NCI-H2081 treated with DMSO at 0.1 percent for 48 hours (cell line): ENCODE measurements at regions not wholly inside any gene's neighbourhood (a gene's known extent, or its start where the extent isn't known, plus 50 kb on each side); places are given as distances from the start of the nearest gene placed in this dataset.

Experiments used
- DNase-seq: peaks from one replicate; lab custom pipeline; 2025; lab: John Stamatoyannopoulos, UW

DNA sequence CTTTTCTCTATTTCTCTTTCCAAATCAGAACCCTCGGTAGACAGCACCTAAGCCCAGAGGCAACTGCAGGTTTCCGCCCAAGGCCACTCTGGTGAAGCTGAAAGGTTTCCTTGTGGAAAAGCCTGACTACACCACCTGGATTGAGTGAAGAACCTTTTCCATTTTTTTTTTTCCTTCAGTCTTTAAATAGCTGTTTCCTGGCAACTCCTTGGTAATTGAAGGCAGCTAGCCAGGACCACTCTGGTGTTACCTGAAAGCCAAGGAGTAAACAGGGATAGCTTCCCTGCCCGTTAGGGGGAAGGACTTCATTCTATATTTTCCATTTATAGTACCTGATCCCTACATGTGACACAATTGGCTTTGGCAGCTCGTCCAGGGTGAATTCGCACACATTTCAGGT lies 1238.4 kb downstream of the GRIK2 start:
- no peak for DNase-seq

DNA sequence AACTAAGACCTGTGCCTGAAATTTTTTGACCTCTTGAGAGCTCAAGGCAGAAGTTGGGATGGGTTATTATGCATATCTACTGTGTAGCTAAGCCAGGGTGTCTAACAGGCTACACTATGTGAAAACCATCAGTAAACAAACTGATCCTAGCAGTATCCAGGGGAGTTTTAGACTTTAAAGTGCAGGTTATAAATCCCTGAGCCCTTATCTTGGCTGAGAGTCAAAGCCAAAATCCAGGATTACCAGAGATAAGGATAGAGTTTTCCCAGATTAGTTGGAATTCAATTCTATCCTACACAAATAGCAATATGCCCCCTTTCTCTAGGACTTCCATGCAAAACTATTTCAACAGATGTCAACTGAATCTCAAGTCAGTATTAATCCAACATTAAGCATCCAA lies 1229.7 kb downstream of the GRIK2 start:
- no peak for DNase-seq

DNA sequence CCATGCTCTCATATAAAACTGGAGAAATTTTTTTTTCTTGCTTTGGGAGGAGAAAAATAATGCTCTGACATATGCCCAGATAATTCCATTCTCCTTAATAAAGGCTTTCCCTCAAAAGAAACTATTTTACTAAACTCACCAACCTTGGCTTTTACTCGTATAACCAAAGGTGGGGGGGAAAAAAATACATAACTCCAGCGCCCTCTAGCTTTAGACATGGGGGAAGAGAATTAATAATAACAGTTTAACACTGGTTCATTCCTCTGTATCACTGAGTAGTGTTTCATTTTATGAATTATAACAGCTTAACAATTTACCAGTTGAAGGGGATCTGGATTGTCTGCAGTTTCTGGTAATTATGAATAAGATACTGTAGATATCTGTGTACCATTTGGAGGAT lies 1226.1 kb downstream of the GRIK2 start:
- DNase-seq, result no peak

DNA sequence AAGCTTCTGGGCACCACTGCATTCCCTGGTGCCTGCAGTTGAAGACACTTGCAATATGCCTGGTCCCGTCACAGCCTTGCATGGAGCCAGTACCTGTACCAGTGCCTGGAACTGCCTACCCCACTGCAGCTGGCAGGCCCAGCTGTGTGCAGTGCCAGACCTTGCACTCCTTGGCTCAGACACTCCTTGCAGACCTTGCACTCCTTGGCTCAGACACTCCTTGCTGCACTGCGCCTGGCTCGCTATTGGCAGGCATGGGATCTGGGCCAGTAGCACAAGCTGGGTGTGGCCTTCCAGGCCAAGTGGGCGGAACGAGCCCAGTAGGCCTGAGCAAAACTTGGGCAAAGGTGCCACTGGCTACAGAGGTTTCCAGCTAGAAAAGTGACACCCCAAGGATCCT lies 1189.1 kb downstream of the GRIK2 start:
- no peak for DNase-seq

DNA sequence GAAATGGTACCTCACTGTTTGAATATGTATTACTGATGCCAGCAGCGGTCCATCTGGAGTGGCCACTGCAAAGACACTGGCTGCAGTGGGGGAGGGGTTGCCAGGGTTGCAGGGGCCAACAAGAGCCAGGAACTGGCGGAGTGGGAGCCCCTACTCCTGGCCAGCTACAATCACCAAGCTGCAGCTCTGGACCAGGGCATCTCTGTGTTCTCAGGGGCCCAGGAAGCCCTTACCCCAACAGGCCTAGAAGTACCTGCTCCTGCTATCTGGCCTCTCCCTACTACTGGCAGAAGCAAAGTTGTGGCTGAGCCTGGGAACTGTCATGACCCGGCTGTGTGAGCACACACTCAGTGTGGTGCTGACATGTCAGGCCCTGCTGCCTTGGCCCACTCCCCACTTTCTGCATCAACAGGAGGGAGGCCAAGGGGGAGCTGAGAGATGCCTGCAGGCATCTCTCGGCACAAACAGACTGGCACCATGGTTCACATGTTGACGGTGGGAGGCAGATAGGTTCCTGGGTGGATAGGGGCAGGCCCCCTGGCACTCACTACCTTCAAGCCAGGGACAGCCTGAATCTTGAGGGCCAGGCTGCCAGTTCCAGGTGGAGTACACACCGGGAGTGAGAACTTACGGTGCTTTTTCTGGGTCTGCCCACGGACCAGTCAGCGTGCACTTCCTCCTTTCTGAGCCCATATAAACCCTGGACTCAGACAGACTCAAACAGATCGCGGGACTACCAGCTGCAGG lies 1188.0 kb downstream of the GRIK2 start:
- DNase-seq, result no peak

DNA sequence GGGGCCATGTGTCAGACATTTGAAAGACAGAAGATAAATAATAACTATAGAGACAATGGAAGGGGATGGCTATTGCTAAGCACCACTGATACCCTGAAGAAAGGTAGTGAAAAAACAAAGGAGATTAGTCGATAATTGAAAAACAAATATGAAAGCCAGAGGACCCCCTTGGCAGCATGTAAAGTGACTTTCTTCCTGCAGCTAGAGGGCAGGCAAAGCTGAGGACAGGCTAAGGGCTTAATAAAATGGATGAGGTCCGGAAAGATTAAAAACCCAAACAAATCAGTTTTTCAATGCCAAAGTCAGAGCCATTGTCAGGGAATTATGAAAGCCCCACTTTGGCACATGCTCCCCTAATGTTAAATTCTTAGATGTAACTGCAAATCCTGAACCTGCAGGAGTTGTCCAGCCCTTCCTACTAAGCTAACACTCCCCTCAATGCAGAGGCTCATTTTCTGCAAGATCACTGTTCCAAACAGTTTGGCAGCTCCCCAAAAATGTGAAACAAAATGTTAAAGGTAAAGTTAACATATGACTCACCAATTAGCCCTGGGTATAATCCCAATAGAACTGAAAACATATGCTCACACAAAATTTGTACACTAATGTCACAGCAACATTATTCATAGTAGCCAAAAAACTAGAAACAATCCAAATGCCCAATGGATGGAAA lies 1177.9 kb downstream of the GRIK2 start:
- DNase-seq, result no peak

DNA sequence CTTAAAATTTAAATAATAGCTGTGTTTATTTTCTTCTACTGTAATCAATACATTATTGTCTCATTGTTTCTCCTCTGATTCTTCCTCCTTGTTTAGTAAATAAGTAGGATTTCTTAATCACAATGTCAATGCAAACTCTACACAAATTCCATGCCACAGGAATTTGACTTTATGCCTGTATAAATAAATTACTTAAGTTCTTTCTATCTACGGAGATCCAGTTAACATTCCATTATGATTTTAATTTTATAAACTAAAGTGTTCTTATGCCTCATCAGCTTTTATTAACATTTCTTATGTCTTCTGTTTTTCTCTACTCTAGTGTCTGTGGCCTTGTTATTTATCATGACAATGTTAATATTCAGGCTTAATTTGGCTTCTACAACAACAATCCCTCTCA lies 1169.2 kb downstream of the GRIK2 start:
- no peak for DNase-seq

DNA sequence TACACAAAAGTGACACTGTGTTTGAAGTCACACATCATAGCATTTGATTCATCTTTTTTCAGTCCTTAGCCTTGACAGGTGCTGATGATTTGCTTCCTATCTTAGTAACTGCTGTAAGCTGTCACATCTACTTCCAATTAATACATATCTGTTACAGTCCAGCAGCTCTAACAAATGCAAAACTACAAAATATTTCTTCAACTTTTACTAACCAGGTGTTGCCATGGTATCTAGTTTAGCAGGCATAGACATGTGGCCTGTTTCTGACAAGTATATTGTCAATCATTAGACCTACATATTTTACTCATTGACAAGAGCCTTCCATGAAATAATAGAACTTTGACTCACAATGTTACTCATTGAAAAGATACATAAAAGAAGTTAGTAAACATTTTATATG lies 1159.7 kb downstream of the GRIK2 start:
- no peak for DNase-seq

DNA sequence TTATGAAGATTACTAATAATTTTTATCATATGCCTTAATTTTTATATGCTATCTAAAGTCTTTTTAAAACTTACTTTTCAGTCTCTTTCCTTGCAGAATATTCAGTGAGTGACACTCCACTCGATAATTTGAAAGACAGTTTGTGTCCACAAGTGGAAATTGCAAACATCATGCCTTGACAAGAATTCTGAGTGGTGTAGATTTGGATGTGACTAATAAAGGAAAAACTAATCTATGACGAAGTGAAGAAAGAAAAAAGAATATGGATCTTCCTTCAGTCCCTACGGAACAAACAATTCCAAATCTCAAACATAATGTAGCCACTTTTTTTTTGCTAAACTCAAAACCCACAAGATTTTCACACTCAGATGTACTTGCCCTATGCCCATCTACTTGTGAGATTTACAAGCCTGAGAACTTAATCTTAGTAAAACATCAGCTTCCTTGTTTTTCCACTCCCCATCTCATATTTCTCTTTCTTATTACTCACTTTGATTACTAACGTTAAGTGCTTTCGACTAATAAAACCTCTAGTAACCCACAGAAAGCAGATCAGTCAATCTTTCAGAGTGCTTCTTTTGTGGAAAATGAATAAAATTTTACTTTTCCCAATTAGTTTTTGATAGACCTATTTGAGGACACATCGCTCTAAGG lies 1155.8 kb downstream of the GRIK2 start:
- no peak for DNase-seq

DNA sequence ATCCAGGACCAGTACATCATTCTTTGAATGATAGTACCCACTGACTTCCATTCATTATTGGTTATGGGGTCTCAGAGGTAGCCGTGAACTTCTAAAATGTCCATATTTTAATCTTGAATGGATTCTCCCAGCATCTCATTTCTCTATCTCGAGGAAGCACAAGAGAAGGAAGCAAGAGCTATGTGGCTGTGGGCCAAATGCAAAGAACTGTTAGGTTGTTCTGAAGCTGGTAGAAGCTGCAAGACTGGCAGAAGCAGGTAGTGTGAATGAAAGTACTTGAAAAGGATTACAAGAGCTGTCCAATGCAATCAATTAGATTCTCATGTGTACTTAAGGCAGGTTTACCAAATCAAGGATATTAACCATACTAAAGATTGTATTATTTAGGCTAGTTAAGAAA lies 1131.8 kb downstream of the GRIK2 start:
- DNase-seq, result no peak

DNA sequence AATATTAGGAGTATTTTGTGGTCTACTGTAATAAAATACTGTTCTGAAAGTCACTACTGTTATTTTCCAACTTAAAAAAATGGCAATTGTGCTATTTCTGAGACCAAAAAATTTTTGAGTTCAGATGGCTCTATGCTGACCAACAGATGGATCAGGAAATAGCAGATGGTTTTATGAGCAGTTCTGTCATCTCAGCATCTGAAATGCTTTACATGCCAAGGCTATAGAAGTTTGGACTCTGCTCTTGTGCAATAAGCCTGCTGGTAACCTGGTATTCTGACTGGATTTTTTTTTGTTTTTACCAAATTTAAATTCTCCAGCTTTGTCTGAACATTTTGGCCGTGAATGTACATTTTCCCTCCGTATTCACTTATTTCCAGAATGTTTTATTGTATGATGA lies 1127.5 kb downstream of the GRIK2 start:
- DNase-seq, result no peak

DNA sequence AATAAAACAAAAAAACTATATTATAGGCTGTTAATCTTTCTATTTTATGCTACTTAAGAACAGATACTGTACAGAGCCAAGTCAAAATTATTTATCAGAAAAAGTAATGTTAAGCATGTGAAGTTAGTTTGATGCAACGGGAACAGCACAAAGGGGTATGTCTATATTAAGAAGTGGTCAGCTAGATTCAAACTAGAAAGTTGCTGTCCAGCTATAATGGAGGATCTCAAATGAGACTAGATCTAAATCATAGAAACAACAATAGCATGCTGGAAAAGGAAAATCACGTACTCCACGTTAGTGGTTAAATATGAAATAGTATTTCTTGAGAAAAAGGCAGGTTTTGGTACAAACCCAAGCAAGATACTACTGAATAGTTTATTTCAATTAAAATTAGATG lies 1124.0 kb downstream of the GRIK2 start:
- no peak for DNase-seq

DNA sequence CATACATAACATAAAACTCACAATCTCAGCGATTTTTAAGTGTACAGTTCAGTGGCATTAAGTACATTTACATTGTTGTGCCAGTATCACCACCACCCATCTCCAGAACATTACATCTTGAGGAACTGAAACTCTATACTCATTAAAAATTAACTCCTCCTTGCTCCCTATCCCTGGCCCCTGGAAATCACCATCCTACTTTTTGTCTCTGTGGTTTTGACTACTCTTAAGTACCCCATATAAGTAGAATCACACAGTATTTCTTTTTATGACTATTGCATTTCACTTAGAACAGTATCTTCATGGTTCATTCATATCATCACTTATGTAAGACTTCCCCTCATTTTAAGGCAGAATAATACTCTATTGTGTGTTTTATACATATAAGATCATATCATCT lies 1108.1 kb downstream of the GRIK2 start:
- no peak for DNase-seq

DNA sequence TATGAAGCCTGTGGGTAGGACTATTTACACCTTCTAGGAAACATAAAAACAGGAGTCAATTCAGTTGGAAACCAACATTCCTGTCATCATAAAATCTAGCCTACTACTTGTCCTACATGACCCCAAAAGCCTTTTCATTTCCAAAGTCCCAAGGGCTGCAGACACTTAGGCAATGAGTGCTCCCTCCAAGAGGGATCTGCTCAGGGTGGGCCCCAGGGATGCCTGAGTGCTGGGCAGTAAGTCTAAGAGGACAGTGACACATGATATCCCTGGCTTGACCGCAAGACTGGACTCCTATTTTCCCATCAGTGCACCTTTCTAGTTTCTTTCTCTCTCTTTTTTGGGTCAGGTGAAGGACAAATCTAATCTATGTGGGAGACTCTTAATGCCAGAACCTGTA lies 1101.3 kb downstream of the GRIK2 start:
- no peak for DNase-seq

DNA sequence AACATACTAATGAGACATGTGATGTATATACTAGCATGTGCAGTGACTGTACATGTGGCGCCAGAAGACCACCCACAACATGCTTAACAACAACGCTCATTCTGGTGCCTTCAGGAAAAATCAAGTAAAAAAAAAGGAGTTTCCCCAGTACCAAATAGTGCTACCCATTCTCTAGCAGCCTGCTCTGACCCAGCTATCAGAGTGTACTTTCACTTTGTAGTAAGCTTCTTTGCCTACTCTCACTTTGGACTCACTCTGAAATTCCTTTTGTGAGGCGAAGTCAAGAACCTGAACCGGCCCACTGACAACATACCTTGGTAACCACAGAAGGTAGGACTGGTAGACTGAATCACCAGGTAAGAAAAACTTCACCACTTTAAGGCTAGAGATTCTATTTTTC lies 1100.0 kb downstream of the GRIK2 start:
- no peak for DNase-seq

DNA sequence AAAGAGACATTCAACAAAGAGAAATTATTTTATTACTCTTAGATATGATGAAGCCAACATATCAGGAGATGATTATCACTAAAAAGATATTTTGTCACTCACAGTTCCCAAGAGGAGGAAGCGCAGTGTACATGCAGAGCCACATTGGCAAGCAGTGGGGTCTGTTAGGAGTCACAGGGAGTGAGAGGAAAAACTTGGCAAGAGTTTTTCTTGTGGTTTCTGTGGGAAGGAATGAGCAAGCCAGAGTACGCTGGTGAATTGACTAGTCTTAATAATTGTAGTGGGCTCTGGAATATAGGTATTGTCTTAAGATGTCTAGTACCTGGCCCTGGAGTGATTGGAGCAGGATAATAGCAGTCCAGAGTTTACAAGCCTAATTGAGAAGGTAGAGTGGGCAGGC lies 1095.2 kb downstream of the GRIK2 start:
- DNase-seq, result no peak

DNA sequence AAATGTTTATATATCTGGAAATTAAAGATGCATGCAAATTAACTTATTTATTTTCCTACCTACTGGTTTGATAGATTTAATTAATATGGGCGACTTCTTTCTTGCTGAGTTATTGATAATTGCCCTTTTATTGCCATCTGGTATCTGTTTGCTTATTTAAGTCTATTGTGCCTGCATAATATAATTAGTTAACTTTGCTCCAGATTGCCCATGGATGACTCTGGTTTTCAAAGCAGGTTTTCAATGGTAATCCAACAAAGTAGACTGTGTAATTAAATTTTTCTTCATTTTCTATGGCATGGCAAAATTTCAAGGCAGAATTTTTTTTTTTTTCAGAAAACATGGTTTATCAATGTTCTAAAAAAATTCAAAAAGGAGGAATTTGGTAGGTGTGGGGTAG lies 1092.0 kb downstream of the GRIK2 start:
- DNase-seq, result no peak

DNA sequence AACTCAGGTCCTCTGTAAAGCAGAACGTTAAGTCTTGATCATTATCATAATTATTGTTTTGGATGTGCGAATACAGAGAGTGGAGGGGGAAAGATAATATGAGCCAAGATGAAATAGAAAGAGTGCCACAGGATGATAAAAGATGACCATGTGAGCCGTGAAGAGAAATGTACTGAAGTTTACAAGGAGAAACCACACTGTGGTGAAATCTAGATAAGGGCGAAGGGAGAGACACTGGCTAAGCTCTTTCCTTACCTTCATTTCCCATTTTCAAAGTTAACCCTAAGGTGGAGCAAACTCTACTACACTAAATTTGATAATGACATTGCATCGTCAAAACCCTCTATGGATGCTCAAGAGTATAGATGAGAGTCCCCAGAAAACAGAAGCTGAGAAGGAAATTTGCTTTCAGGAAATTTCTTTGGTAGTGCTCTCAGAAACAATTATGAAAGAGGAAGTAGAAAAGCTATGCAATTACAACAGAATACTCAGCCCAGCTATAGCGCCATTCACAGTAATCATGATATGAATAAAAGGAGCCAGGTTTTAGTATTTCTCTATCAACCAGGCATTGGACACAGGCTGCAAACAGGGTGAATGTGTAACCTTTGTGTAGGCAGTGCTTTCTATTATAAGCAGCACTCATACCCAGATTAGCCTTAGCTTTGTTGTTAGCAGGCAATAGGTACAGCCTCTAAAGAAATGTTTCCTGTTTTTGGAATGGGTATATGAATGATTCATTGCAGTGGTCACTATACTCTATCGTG lies 1080.7 kb downstream of the GRIK2 start:
- no peak for DNase-seq

DNA sequence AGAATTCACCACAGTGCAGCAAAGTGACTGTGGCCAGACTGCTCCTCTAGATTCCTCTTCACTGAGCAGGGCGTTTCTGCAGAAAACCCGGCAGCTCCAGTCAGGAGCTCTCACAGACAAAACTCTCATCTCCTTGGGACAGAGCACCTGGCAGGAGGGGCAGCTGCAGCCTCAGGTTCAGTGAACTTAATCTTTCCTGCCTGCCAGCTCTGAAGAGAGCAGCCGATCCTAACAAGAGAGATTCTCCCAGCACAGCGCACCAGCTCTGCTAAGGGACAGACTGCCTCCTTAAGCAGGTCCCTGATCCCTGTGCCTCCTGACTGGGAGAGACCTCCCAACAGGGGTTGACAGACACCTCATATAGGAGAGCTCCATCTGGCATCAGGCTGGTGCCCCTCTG lies 1065.5 kb downstream of the GRIK2 start:
- no peak for DNase-seq

DNA sequence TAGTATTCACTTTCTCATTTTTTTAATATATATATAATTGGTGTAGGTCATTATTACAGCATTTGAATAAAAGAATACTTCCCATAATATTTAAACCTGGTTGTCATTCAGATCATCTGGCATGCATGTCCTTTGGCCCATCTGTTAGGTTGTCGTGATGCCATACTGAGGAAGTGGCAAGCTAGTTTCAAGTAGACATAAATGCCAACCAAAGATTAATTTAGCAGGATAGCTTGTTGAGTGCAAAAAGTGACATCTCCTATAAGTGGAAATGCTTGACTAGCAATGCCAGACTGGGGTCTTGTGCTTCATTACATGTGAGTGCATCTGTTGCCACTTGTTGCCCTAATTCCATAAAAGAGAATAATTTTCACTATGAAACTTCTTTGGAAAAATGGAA lies 1044.7 kb downstream of the GRIK2 start:
- DNase-seq, result no peak

DNA sequence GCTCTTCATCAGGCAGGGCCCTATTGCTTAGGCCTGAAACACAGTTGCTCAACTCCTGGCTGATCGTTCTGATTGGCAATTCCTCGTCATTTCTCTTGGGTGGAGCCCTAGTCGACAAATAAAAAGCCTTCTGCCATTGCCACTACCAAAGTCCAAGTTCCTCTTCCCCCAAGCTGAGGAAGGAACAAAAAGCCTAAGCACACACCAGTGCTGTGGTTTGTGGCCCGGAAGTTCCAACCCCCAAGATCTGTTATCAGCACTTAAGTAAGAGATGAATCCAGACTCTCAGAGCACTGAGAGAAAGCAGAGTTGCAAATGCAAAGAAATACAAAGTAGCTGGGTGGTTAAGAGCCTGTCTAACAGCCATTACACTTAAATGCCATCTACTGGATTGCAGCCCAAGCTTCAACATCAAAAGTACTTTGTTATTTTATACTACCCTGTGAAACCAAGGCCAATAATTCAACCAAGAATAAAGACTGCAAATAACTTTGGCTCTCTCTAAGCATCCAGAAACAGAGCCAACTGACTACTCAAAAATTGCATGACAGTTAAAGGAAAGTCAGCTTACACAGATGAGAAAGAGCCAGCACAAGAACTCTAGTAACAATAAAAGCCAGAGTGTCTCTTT lies 1024.0 kb downstream of the GRIK2 start:
- DNase-seq, result no peak

DNA sequence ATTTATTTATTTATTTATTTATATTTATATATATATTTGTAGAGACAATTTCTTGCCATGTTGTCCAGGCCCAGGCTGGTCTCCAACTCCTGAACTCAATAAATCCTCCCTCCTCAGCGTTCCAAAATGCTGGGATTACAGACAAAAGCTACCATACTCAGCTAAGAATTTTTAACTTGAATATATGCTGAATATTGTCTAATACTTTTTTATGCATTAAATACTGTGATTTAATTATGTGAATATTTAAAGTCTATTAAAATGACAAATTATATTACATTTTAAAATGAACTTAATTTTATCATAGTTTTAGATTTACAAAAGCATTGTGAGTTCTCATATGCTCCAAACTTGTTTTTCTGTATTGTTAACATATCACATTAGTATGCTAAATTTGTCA lies 1022.4 kb downstream of the GRIK2 start:
- no peak for DNase-seq
